GM12874 (cell line): ENCODE measurements at regions not wholly inside any gene's neighbourhood (a gene's known extent, or its start where the extent isn't known, plus 50 kb on each side); places are given as distances from the start of the nearest gene placed in this dataset.

Experiments
- CTCF ChIP-seq: IDR thresholded peaks from 2 replicates; pipeline ENCODE4 v1.5.1; 2011; ENCODE audit warnings: low read depth, mild to moderate bottlenecking, control low read depth, low read length, moderate library complexity; ENCODE audit not compliant: insufficient read depth

DNA sequence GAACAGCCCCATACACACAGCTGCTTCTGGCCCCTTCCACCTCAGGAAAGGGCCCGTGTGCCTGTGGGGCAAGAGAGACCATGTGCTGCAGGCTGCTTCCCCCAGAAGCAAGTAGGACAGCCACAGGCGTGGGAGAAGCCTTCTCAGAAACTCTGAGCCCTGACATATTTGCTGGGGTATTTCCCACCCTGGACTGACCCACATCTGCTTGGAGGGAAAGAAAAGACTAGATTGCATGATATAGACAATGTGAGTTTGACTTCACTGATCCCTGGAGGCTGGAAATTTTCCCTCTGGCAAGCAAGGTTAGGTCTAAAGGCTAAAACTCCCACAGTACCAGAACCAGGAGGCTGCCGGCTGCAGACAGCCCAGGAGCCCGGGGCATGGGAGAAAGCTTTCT lies 213.3 kb upstream of the SSTR4 start:
- TF ChIP-seq CTCF, result no peak

DNA sequence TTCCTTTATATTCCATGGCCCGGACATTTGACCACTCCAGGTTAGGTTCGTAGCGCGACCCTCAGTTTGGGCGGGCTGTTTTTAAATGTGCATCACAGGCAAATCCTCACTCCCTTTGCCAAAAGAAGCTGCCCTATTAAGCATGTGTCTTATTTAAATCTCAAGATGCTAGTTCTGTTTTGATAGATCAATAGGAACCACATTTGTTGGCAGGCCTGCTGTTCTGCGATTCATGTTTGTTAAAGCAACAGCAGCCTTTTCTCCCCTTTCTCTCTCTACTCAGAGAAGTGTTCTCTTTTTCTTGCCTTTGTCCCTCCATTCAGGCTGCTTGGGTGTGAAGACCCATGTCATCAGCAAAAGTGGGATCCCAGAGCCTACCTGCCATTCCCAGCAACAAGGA lies 212.0 kb upstream of the SSTR4 start:
- TF ChIP-seq CTCF, result no peak

- TF ChIP-seq CTCF, result no peak
Measured at GRCh38 chr20:22824077-22824476, 211.0 kb upstream of the SSTR4 start.

GRCh38 chr20:22825076-22825475 lies 210.0 kb upstream of the SSTR4 start:
- TF ChIP-seq CTCF, result no peak

- no peak for TF ChIP-seq CTCF
Measured at GRCh38 chr20:22825546-22825945, 209.6 kb upstream of the SSTR4 start.

GRCh38 chr20:22826306-22827230 lies 208.5 kb upstream of the SSTR4 start:
- no peak for TF ChIP-seq CTCF

- no peak for TF ChIP-seq CTCF
Measured at GRCh38 chr20:22827916-22828315, 207.2 kb upstream of the SSTR4 start.
